GM21576 (cell line): ENCODE measurements at regions not wholly inside any gene's neighbourhood (a gene's known extent, or its start where the extent isn't known, plus 50 kb on each side); places are given as distances from the start of the nearest gene placed in this dataset.
"Not testable (repeated sequence)": the region's sequence is repeated elsewhere in the genome, so short reads cannot be mapped to it uniquely, and the experiment has no call there.

Source experiments
- ATAC-seq: cut with Tn5 transposase; IDR thresholded peaks from one replicate; pipeline ENCODE4 v1.9.1; 2021; ENCODE audit warnings: mild to moderate bottlenecking, moderate library complexity; ENCODE audit not compliant: unreplicated experiment

- ATAC-seq, result no peak
Observed at GRCh38 chr5:158521995-158522394, 577.7 kb downstream of the EBF1 start.

GRCh38 chr5:158519433-158520021 is 580.2 kb downstream of the EBF1 start:
- no peak for ATAC-seq

GRCh38 chr5:158516521-158516920 is 583.2 kb downstream of the EBF1 start:
- ATAC-seq, result no peak

GRCh38 chr5:158514986-158515359 is 584.7 kb downstream of the EBF1 start:
- ATAC-seq, result no peak

GRCh38 chr5:158514319-158514985 is 585.3 kb downstream of the EBF1 start:
- no peak for ATAC-seq

- ATAC-seq, result peak; percentile 40
Observed at GRCh38 chr5:158513490-158514318, 586.0 kb downstream of the EBF1 start.

GRCh38 chr5:158511454-158511853 is 588.3 kb downstream of the EBF1 start:
- peak; percentile 87 for ATAC-seq

GRCh38 chr5:158510479-158510878 is 589.2 kb downstream of the EBF1 start:
- ATAC-seq, result no peak

- no peak for ATAC-seq
Observed at GRCh38 chr5:158506648-158507047, 593.1 kb downstream of the EBF1 start.

- ATAC-seq, result no peak
Observed at GRCh38 chr5:158502686-158503085, 597.0 kb downstream of the EBF1 start.

GRCh38 chr5:158499892-158500418 is 599.8 kb downstream of the EBF1 start:
- ATAC-seq, result no peak

- ATAC-seq, result no peak
Observed at GRCh38 chr5:158499075-158499891, 600.4 kb downstream of the EBF1 start.

- no peak for ATAC-seq
Observed at GRCh38 chr5:158496624-158497023, 603.1 kb downstream of the EBF1 start.

- no peak for ATAC-seq
Observed at GRCh38 chr5:158494541-158494940, 605.2 kb downstream of the EBF1 start.

GRCh38 chr5:158494044-158494443 is 605.7 kb downstream of the EBF1 start:
- ATAC-seq, result not testable (repeated sequence)

GRCh38 chr5:158492841-158493242 is 606.9 kb downstream of the EBF1 start:
- no peak for ATAC-seq

- ATAC-seq, result no peak
Observed at GRCh38 chr5:158492136-158492535, 607.6 kb downstream of the EBF1 start.

- ATAC-seq, result no peak
Observed at GRCh38 chr5:158487664-158488063, 612.1 kb downstream of the EBF1 start.

GRCh38 chr5:158487156-158487555 is 612.6 kb downstream of the EBF1 start:
- no peak for ATAC-seq

GRCh38 chr5:158486566-158486965 is 613.1 kb downstream of the EBF1 start:
- ATAC-seq, result no peak

- ATAC-seq, result no peak
Observed at GRCh38 chr5:158485604-158486081, 614.1 kb downstream of the EBF1 start.
